ENCODE measurements at regions not wholly inside any gene's neighbourhood (a gene's known extent, or its start where the extent isn't known, plus 50 kb on each side); places are given as distances from the start of the nearest gene placed in this dataset.

DNA sequence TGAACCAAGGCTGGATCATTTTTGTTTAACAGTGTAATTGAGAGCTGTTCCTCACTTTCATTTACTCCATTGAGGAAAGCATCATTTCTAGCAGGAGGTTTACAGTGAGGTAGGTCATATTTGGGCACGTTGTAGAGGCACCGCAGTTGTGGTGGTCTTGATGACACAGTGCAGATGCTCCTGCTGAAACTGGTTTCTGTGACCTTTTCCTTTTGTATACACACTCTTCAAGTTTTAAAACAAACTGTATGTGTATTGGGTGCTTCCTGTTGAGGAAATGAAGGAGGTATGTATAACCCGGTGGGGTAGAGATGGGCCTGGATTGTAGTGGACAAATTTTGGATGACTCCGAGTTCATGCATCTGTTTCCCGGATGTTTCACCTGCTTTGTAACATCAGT, 456.3 kb upstream of the RGS6 start:
- no peaks in the 10 kb centered on the region for H3K9me3 Mint-ChIP-seq
- H3K27ac ChIP-seq (ENCODE audit: low read length): no peak overlapping the region
- H3K9me3 ChIP-seq (ENCODE audit: control insufficient read depth, insufficient read depth, low read length): no peaks in the 10 kb centered on the region
- H3K36me3 ChIP-seq (ENCODE audit: control insufficient read depth, insufficient read depth, low read length): no peaks in the 10 kb centered on the region
- no peaks in the 10 kb centered on the region for H3K27me3 ChIP-seq (ENCODE audit: control insufficient read depth, insufficient read depth, low read length)
- no peak overlapping the region for H3K4me3 Mint-ChIP-seq
- TF ChIP-seq, protein P1, sequence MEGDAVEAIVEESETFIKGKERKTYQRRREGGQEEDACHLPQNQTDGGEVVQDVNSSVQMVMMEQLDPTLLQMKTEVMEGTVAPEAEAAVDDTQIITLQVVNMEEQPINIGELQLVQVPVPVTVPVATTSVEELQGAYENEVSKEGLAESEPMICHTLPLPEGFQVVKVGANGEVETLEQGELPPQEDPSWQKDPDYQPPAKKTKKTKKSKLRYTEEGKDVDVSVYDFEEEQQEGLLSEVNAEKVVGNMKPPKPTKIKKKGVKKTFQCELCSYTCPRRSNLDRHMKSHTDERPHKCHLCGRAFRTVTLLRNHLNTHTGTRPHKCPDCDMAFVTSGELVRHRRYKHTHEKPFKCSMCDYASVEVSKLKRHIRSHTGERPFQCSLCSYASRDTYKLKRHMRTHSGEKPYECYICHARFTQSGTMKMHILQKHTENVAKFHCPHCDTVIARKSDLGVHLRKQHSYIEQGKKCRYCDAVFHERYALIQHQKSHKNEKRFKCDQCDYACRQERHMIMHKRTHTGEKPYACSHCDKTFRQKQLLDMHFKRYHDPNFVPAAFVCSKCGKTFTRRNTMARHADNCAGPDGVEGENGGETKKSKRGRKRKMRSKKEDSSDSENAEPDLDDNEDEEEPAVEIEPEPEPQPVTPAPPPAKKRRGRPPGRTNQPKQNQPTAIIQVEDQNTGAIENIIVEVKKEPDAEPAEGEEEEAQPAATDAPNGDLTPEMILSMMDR (IDR thresholded peaks at IDR 0.05): no peak
- intact Hi-C loops (cut with micrococcal nuclease): no loop called here
- 73% methylated on average over 5 of the region's 5 CpGs for WGBS (ENCODE audit: insufficient coverage)
- H3K4me1 Mint-ChIP-seq: peaks cover 35 to 39% of the 10 kb centered on the region in 2 donors
- H3K27ac Mint-ChIP-seq: no peak overlapping the region
- no peaks in the 10 kb centered on the region for H3K27me3 Mint-ChIP-seq (ENCODE audit: low read depth in 2 of 2)
- H3K36me3 Mint-ChIP-seq: no peaks in the 10 kb centered on the region
- H3K4me1 ChIP-seq (ENCODE audit: control insufficient read depth, insufficient read depth, low read length): no peaks in the 10 kb centered on the region
- no peak for ATAC-seq
- no peak overlapping the region for H3K4me3 ChIP-seq (ENCODE audit: low read length)
- DNase-seq: no peak

DNA sequence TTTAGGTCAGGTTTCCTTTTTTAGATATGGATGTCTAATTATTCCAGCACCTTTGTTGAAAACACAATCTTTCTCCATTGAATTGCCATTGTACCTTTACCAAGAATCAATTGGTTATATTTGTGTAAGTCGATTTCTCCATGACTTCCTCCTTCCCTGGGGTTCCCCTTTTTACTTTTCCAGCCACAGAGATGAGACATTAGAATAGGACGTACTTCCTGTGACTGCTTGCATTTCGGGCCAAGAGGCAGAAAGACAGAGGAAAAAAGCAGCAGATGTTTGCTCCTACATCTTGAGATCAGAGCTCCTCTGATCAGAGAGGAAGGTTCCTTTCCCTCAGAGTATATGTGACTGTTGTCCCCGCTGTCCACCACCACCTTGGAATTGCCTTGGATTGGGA, 453.7 kb upstream of the RGS6 start:
- Histone ChIP-seq H3K27ac (ENCODE audit: low read length) (no peak overlapping the region), H3K27me3 (ENCODE audit: control insufficient read depth, insufficient read depth, low read length) (no peaks in the 10 kb centered on the region), H3K9me3 (ENCODE audit: control insufficient read depth, insufficient read depth, low read length) (no peaks in the 10 kb centered on the region), H3K36me3 (ENCODE audit: control insufficient read depth, insufficient read depth, low read length) (no peaks in the 10 kb centered on the region), H3K4me3 (ENCODE audit: low read length) (no peak overlapping the region), H3K4me1 (ENCODE audit: control insufficient read depth, insufficient read depth, low read length) (no peaks in the 10 kb centered on the region)
- Mint-ChIP-seq H3K9me3 (no peaks in the 10 kb centered on the region), H3K27ac (no peak overlapping the region), H3K36me3 (no peaks in the 10 kb centered on the region), H3K27me3 (ENCODE audit: low read depth in 2 of 2) (no peaks in the 10 kb centered on the region), H3K4me1 (peaks cover 22 to 35% of the 10 kb centered on the region in 2 donors), H3K4me3 (no peak overlapping the region)
- no peak for ATAC-seq
- TF ChIP-seq, protein P1 (IDR thresholded peaks at IDR 0.05): no peak
- WGBS (ENCODE audit: insufficient coverage): 43% methylated on average over 4 of the region's 4 CpGs
- intact Hi-C loops (cut with micrococcal nuclease): no loop called here
- DNase-seq: peak in 1 of 2 donors; percentile 14

DNA sequence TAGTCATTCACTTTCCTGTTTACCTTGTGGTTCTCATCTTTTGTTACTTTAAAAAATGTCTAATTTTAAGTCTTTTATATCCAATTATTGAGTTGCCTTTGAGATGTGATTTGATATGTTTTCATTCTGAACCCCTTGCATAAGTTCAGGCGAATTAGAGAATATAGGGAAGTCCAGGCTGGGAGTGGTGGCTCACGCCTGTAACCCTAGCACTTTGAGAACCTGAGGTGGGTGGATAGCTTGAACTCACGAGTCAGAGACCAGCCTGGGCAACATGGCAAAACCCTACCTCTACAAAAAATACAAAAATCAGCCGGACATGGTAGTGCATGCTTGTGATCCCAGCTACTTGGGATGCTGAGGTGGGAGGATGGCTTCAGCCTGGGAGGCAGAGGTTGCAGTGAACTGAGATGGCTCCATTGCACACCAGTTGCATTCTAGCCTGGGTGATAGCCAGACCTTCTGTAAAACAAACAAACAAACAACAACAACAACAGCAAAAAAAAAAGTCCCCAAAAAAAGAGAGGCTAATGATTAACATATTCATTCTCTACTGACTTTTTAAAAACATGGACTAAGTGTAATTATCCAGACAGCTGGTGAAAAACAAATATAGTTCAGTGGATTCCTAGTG, 451.1 kb upstream of the RGS6 start:
- Mint-ChIP-seq H3K9me3 (no peaks in the 10 kb centered on the region), H3K4me3 (no peak overlapping the region), H3K4me1 (peaks cover 13 to 15% of the 10 kb centered on the region in 2 donors), H3K36me3 (no peaks in the 10 kb centered on the region), H3K27me3 (ENCODE audit: low read depth in 2 of 2) (no peaks in the 10 kb centered on the region), H3K27ac (no peak overlapping the region)
- 79% methylated on average over 3 of the region's 4 CpGs for WGBS (ENCODE audit: insufficient coverage)
- no peak for ATAC-seq
- Histone ChIP-seq H3K4me1 (ENCODE audit: control insufficient read depth, insufficient read depth, low read length) (no peaks in the 10 kb centered on the region), H3K36me3 (ENCODE audit: control insufficient read depth, insufficient read depth, low read length) (no peaks in the 10 kb centered on the region), H3K9me3 (ENCODE audit: control insufficient read depth, insufficient read depth, low read length) (no peaks in the 10 kb centered on the region), H3K4me3 (ENCODE audit: low read length) (no peak overlapping the region), H3K27ac (ENCODE audit: low read length) (no peak overlapping the region), H3K27me3 (ENCODE audit: control insufficient read depth, insufficient read depth, low read length) (no peaks in the 10 kb centered on the region)
- no peak for DNase-seq
- TF ChIP-seq, protein P1 (IDR thresholded peaks at IDR 0.05): no peak
- intact Hi-C loops (cut with micrococcal nuclease): no loop called here

DNA sequence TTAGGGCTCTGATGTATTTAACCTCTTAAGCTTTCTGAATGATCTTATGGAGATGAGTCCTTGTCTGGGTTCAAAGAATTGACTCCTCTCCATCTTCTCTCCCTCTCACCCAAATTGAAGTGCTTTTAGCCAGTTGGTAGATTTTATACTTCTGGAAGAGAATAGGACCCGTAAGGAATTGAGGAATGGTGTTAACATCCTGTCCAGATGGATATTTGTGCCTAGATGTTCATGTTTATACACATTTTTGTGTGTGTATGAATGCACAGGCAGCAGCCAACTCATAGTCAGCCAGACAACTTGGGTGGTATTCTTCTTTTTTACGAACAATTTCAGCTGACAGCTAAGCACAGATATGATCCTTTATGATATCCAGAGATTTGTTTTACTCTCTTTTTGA, 449.6 kb upstream of the RGS6 start:
- no peaks in the 10 kb centered on the region for H3K4me1 ChIP-seq (ENCODE audit: control insufficient read depth, insufficient read depth, low read length)
- Mint-ChIP-seq H3K27ac (no peak overlapping the region), H3K4me3 (no peak overlapping the region), H3K27me3 (ENCODE audit: low read depth in 2 of 2) (no peaks in the 10 kb centered on the region), H3K36me3 (no peaks in the 10 kb centered on the region), H3K9me3 (no peaks in the 10 kb centered on the region), H3K4me1 (peaks cover 21 to 22% of the 10 kb centered on the region in 2 donors)
- intact Hi-C loops (cut with micrococcal nuclease): no loop called here
- no peak for DNase-seq
- H3K9me3 ChIP-seq (ENCODE audit: control insufficient read depth, insufficient read depth, low read length): no peaks in the 10 kb centered on the region
- no peak for ATAC-seq
- no peaks in the 10 kb centered on the region for H3K36me3 ChIP-seq (ENCODE audit: control insufficient read depth, insufficient read depth, low read length)
- TF ChIP-seq, protein P1 (IDR thresholded peaks at IDR 0.05): no peak
- no peaks in the 10 kb centered on the region for H3K27me3 ChIP-seq (ENCODE audit: control insufficient read depth, insufficient read depth, low read length)
- H3K4me3 ChIP-seq (ENCODE audit: low read length): no peak overlapping the region
- H3K27ac ChIP-seq (ENCODE audit: low read length): no peak overlapping the region
- WGBS (ENCODE audit: insufficient coverage): 96% methylated on average over 2 of the region's 2 CpGs
